HG02840 (cell line): ENCODE measurements at regions not wholly inside any gene's neighbourhood (a gene's known extent, or its start where the extent isn't known, plus 50 kb on each side); places are given as distances from the start of the nearest gene placed in this dataset.

Experiments used
- ATAC-seq: cut with Tn5 transposase; IDR thresholded peaks from one replicate; pipeline ENCODE4 v1.9.1; 2021; ENCODE audit warnings: mild to moderate bottlenecking, moderate library complexity, moderate number of reproducible peaks; ENCODE audit not compliant: unreplicated experiment, low FRiP score

- no peak for ATAC-seq
These were observed 68.2 kb upstream of the AMPD3 start for GRCh38 chr11:10386861-10387205.

GRCh38 chr11:10387206-10388083, 67.6 kb upstream of the AMPD3 start:
- ATAC-seq = no peak

- no peak for ATAC-seq
These were observed 67.0 kb upstream of the AMPD3 start for GRCh38 chr11:10388101-10388500.

- ATAC-seq = no peak
These were observed 66.5 kb upstream of the AMPD3 start for GRCh38 chr11:10388574-10388973.

GRCh38 chr11:10390375-10390774, 64.7 kb upstream of the AMPD3 start:
- no peak for ATAC-seq

- no peak for ATAC-seq
These were observed 62.7 kb upstream of the AMPD3 start for GRCh38 chr11:10392095-10393079.

- no peak for ATAC-seq
These were observed 60.6 kb upstream of the AMPD3 start for GRCh38 chr11:10394229-10395101.

GRCh38 chr11:10395166-10395897, 59.7 kb upstream of the AMPD3 start:
- no peak for ATAC-seq

- ATAC-seq = no peak
These were observed 58.3 kb upstream of the AMPD3 start for GRCh38 chr11:10396771-10397170.

GRCh38 chr11:10397226-10397987, 57.7 kb upstream of the AMPD3 start:
- no peak for ATAC-seq

GRCh38 chr11:10398525-10398924, 56.5 kb upstream of the AMPD3 start:
- ATAC-seq = no peak

- no peak for ATAC-seq
These were observed 54.2 kb upstream of the AMPD3 start for GRCh38 chr11:10400856-10401255.

GRCh38 chr11:10401256-10401655, 53.8 kb upstream of the AMPD3 start:
- no peak for ATAC-seq

- ATAC-seq = no peak
These were observed 53.2 kb upstream of the AMPD3 start for GRCh38 chr11:10401696-10402392.
